ENCODE measurements at regions not wholly inside any gene's neighbourhood (a gene's known extent, or its start where the extent isn't known, plus 50 kb on each side); places are given as distances from the start of the nearest gene placed in this dataset.

DNA sequence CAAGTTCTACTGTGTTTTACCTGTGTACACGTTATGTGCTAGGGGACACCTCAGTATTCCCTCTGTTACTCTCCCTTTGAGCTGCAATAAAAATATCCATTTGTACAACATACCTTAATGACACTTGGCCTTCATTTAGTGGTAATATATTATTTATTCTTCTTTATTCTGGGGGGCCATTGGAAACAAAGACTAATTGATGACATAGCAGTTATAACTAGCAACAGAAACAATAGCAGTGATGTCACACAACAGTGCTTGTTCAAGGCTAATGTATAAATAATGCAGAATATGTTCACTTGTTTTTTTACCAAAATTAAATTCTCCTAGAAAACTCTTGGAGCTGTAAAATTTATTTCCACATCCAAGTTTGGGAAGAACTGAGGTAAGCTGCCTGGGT is 92.2 kb upstream of the FAM83B start:
- no peaks in the 10 kb centered on the region for H3K27me3 ChIP-seq
- H3K27ac ChIP-seq, result no peak overlapping the region
- no peak overlapping the region for H3K4me3 ChIP-seq
- no peak for DNase-seq (ENCODE audit: low spot score in 2 of 2)
- H3K4me1 ChIP-seq, result no peaks in the 10 kb centered on the region
- 87 to 88% methylated on average over 1 of the region's 1 CpG for WGBS, 2 donors
- no peaks in the 10 kb centered on the region for H3K36me3 ChIP-seq
- H3K9me3 ChIP-seq, result no peaks in the 10 kb centered on the region
- no peak for TF ChIP-seq EP300 (IDR thresholded peaks at IDR 0.05)
- TF ChIP-seq, protein P1, sequence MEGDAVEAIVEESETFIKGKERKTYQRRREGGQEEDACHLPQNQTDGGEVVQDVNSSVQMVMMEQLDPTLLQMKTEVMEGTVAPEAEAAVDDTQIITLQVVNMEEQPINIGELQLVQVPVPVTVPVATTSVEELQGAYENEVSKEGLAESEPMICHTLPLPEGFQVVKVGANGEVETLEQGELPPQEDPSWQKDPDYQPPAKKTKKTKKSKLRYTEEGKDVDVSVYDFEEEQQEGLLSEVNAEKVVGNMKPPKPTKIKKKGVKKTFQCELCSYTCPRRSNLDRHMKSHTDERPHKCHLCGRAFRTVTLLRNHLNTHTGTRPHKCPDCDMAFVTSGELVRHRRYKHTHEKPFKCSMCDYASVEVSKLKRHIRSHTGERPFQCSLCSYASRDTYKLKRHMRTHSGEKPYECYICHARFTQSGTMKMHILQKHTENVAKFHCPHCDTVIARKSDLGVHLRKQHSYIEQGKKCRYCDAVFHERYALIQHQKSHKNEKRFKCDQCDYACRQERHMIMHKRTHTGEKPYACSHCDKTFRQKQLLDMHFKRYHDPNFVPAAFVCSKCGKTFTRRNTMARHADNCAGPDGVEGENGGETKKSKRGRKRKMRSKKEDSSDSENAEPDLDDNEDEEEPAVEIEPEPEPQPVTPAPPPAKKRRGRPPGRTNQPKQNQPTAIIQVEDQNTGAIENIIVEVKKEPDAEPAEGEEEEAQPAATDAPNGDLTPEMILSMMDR (IDR thresholded peaks at IDR 0.05), result no peak
- no peak for TF ChIP-seq POLR2A (IDR thresholded peaks at IDR 0.05)

DNA sequence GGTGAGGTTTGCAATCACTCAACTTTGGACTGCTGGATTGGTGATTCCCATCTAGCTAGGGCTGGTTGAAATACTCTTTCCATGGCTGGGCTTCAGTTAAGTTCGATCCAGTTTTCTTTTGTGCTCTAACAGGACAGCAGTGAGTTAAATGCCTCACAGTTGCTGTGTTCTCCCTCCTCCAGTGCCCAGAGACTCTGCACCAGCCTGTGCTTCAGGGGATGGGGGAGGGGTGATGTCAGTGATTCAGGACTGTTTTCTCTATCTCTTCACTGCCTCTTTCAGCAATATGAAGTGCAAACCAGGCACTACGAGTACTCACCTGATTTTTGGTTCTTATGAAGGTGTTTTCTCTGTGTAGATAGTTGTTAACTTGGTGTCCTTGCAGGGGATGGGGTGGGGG is 88.2 kb upstream of the FAM83B start:
- no peaks in the 10 kb centered on the region for H3K27me3 ChIP-seq
- H3K9me3 ChIP-seq, result no peaks in the 10 kb centered on the region
- 65 to 77% methylated on average over 2 of the region's 2 CpGs for WGBS, 2 donors
- no peak for DNase-seq (ENCODE audit: low spot score in 2 of 2)
- no peaks in the 10 kb centered on the region for H3K4me1 ChIP-seq
- H3K27ac ChIP-seq, result no peak overlapping the region
- no peaks in the 10 kb centered on the region for H3K36me3 ChIP-seq
- TF ChIP-seq, protein P1 (IDR thresholded peaks at IDR 0.05), result no peak
- no peak for TF ChIP-seq EP300 (IDR thresholded peaks at IDR 0.05)
- no peak for TF ChIP-seq POLR2A (IDR thresholded peaks at IDR 0.05)
- no peak overlapping the region for H3K4me3 ChIP-seq

DNA sequence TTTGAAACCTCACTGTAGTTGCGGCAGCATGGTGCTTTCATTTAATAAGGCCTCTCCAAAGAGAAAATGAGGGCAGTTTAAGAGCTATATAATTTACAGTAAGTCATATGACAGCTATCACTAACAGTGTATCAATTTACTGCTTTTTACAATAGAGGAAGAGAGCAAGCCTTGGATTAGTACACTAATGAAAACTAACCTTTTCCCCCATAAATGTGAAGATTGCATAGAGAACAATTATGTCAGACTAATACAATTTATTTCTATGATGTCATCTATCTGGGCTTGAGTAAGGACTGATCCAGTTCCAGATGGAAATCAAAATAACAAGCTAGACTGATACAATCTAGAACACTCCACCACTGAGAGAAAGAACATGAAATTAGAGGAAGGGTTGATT is 78.1 kb upstream of the FAM83B start:
- Histone ChIP-seq H3K36me3 (no peaks in the 10 kb centered on the region), H3K9me3 (no peaks in the 10 kb centered on the region), H3K27me3 (no peaks in the 10 kb centered on the region), H3K4me3 (no peak overlapping the region), H3K27ac (no peak overlapping the region), H3K4me1 (no peaks in the 10 kb centered on the region)
- WGBS, 2 donors, result 95 to 100% methylated on average over 1 of the region's 1 CpG
- TF ChIP-seq POLR2A (IDR thresholded peaks at IDR 0.05), result no peak
- TF ChIP-seq, protein P1 (IDR thresholded peaks at IDR 0.05), result no peak
- DNase-seq (ENCODE audit: low spot score in 2 of 2), result no peak

DNA sequence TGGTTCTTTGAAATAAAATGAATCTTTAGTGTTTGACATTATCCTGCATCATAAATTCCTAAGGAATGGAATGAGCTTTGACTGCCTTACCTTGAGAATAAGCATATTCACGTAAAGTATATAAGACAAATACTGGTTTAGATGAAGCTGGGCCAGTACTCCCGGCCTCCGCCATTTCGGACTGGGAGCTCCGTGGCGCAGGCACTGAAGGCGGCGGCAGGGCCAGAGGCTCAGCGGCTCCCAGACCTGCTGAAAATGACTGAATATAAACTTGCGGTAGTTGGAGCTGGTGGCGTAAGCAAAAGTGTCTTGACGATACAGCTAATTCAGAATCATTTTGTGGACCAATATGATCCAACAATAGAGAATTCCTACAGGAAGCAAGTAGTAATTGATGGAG is 76.2 kb upstream of the FAM83B start:
- 97% methylated on average over 12 of the region's 12 CpGs for WGBS, 2 donors
- no peaks in the 10 kb centered on the region for H3K27me3 ChIP-seq

DNA sequence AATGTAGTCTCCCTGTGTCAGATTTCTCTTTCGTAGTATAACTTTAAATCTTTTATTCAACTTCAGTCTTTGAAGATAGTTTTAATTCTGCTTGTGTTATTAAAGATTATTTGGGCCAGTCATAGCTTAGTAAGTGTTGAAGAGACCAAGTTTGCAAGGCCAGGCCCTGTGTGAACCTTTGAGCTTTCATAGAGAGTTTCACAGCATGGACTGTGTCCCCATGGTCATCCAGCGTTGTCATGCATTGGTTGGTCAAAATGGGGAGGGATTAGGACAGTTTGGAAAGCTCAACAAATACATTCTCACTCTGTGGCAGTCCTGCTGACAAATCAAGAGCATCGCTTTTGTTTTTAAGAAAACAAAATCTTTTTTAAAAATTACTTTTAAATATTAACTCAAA is 74.6 kb upstream of the FAM83B start:
- no peaks in the 10 kb centered on the region for H3K27me3 ChIP-seq
- no peak for DNase-seq (ENCODE audit: low spot score in 2 of 2)
- H3K9me3 ChIP-seq, result no peaks in the 10 kb centered on the region
- H3K4me1 ChIP-seq, result no peaks in the 10 kb centered on the region
- H3K4me3 ChIP-seq, result no peak overlapping the region
- TF ChIP-seq EP300 (IDR thresholded peaks at IDR 0.05), result no peak
- WGBS, 2 donors, result 53 to 89% methylated on average over 3 of the region's 3 CpGs
- H3K27ac ChIP-seq, result no peak overlapping the region
- no peaks in the 10 kb centered on the region for H3K36me3 ChIP-seq

More for the DNA sequence above, 76.2 kb upstream of the FAM83B start:
- Histone ChIP-seq H3K9me3 (no peaks in the 10 kb centered on the region), H3K36me3 (no peaks in the 10 kb centered on the region), H3K4me1 (no peaks in the 10 kb centered on the region), H3K4me3 (no peak overlapping the region), H3K27ac (no peak overlapping the region)
- TF ChIP-seq EP300 (IDR thresholded peaks at IDR 0.05), result no peak
- TF ChIP-seq, protein P1 (IDR thresholded peaks at IDR 0.05), result no peak
- no peak for TF ChIP-seq POLR2A (IDR thresholded peaks at IDR 0.05)
- no peak for DNase-seq (ENCODE audit: low spot score in 2 of 2)

DNA sequence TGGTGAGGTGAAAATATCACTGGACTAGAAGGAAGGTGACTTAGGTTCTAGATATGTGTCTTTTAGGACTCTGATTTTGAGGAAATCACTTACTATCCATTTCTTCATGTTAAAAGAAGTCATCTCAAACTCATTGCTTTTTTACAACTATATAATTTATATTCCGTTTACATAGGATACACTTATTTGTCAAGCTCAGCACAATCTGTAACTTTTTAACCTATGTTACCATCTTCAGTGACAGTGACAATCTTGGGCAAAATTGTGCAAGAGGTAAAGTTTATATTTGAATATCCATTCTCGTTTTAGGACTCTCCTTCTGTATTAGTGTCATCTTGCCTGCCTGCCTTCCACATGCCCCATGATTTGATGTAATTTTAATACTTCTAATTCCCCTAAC is 74.0 kb upstream of the FAM83B start:
- Histone ChIP-seq H3K36me3 (no peaks in the 10 kb centered on the region), H3K27ac (no peak overlapping the region), H3K27me3 (no peaks in the 10 kb centered on the region), H3K4me3 (no peak overlapping the region), H3K9me3 (no peaks in the 10 kb centered on the region), H3K4me1 (no peaks in the 10 kb centered on the region)
- WGBS, 2 donors, result 86 to 91% methylated on average over 2 of the region's 2 CpGs
- no peak for DNase-seq (ENCODE audit: low spot score in 2 of 2)
- TF ChIP-seq EP300 (IDR thresholded peaks at IDR 0.05) (no peak), POLR2A (IDR thresholded peaks at IDR 0.05) (no peak)
- TF ChIP-seq, protein P1 (IDR thresholded peaks at IDR 0.05), result no peak

Measured in tibial nerve (tissue), 4 donors.